ENCODE measurements at regions not wholly inside any gene's neighbourhood (a gene's known extent, or its start where the extent isn't known, plus 50 kb on each side); places are given as distances from the start of the nearest gene placed in this dataset.
"Not testable (repeated sequence)": the region's sequence is repeated elsewhere in the genome, so short reads cannot be mapped to it uniquely, and the experiment has no call there.

DNA sequence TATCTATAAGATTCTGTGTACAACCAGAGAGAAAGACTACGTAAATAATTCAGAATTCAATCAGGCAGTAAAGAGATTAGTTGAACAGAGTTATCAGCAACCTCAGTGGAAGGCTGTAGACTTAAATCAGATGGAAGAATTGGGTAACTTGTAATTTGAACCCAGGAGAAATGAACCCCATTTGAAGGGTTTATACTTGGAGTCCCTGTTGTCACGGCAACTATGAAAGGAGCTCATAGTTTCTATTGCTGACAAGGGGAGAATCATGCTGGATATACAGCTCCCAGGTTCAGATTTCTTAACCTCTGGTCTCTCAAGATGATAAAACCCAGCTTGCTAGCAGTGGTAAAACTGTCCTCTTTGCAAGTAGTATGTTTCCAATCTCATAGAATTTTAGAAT, 54.4 kb upstream of the BMP4 start:
- Mint-ChIP-seq H3K27me3 (peaks cover 10% of the 10 kb centered on the region), H3K27ac (no peak overlapping the region)
- no peak for DNase-seq (ENCODE audit: extremely low spot score, unreplicated experiment)

GRCh38 chr14:54023027-54023426, 66.4 kb upstream of the BMP4 start:
- Mint-ChIP-seq H3K4me1 (ENCODE audit: unreplicated experiment) (no peaks in the 10 kb centered on the region), H3K9me3 (peaks cover 17% of the 10 kb centered on the region), H3K4me3 (no peak overlapping the region), H3K27me3 (no peaks in the 10 kb centered on the region), H3K36me3 (no peaks in the 10 kb centered on the region), H3K27ac (no peak overlapping the region)
- TF ChIP-seq, protein P1, sequence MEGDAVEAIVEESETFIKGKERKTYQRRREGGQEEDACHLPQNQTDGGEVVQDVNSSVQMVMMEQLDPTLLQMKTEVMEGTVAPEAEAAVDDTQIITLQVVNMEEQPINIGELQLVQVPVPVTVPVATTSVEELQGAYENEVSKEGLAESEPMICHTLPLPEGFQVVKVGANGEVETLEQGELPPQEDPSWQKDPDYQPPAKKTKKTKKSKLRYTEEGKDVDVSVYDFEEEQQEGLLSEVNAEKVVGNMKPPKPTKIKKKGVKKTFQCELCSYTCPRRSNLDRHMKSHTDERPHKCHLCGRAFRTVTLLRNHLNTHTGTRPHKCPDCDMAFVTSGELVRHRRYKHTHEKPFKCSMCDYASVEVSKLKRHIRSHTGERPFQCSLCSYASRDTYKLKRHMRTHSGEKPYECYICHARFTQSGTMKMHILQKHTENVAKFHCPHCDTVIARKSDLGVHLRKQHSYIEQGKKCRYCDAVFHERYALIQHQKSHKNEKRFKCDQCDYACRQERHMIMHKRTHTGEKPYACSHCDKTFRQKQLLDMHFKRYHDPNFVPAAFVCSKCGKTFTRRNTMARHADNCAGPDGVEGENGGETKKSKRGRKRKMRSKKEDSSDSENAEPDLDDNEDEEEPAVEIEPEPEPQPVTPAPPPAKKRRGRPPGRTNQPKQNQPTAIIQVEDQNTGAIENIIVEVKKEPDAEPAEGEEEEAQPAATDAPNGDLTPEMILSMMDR (conservative IDR thresholded peaks at IDR 0.05) = no peak
- no peak for DNase-seq (ENCODE audit: extremely low spot score, unreplicated experiment)

More for the DNA sequence above, 54.4 kb upstream of the BMP4 start:
- peaks cover 4% of the 10 kb centered on the region for H3K4me1 Mint-ChIP-seq (ENCODE audit: unreplicated experiment)
- no peaks in the 10 kb centered on the region for H3K9me3 Mint-ChIP-seq
- TF ChIP-seq, protein P1 (conservative IDR thresholded peaks at IDR 0.05) = no peak
- no peaks in the 10 kb centered on the region for H3K36me3 Mint-ChIP-seq
- H3K4me3 Mint-ChIP-seq = no peak overlapping the region

- TF ChIP-seq, protein P1 (conservative IDR thresholded peaks at IDR 0.05) = peak; percentile 57
- Mint-ChIP-seq H3K27ac (no peak overlapping the region), H3K9me3 (peaks cover 5% of the 10 kb centered on the region), H3K36me3 (no peaks in the 10 kb centered on the region), H3K4me3 (no peak overlapping the region), H3K4me1 (ENCODE audit: unreplicated experiment) (no peaks in the 10 kb centered on the region), H3K27me3 (no peaks in the 10 kb centered on the region)
- DNase-seq (ENCODE audit: extremely low spot score, unreplicated experiment) = no peak
These were observed 69.0 kb upstream of the BMP4 start for GRCh38 chr14:54025661-54026060.

DNA sequence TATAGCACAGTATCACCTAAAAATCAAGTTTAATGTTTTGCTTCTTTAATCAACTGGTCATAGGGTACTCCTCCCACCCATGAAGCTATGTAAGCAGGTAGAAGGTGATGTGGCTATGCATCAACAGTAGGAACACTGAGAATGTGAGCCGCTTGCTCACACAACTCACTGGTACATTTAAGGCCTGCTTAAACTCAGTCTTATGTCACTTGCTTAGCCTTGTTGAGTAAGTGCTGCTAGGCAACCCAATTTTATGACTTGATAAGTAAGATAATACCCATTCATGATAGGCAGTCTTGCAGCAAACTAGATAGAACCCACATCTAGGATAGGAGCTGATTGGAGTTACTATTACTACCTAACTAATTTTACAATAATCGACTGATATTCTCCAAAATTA, 70.0 kb upstream of the BMP4 start:
- Mint-ChIP-seq H3K27me3 (no peaks in the 10 kb centered on the region), H3K9me3 (peaks cover 5% of the 10 kb centered on the region), H3K4me1 (ENCODE audit: unreplicated experiment) (no peaks in the 10 kb centered on the region), H3K27ac (no peak overlapping the region), H3K4me3 (no peak overlapping the region), H3K36me3 (no peaks in the 10 kb centered on the region)
- TF ChIP-seq, protein P1 (conservative IDR thresholded peaks at IDR 0.05) = no peak
- DNase-seq (ENCODE audit: extremely low spot score, unreplicated experiment) = no peak

DNA sequence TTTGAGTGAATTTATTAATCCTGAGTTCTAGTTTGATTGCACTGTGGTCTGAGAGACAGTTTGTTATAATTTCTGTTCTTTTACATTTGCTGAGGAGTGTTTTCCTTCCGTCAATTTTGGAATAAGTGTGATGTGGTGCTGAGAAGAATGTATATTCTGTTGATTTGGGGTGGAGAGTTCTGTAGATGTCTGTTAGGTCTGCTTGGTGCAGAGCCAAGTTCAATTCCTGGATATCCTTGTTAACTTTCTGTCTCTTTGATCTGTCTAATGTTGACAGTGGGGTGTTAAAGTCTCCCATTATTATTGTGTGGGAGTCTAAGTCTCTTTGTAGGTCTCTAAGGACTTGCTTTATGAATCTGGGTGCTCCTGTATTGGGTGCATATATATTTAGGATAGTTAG, 74.4 kb upstream of the BMP4 start:
- H3K27me3 Mint-ChIP-seq; H3K4me1 Mint-ChIP-seq (ENCODE audit: unreplicated experiment); H3K27ac Mint-ChIP-seq; H3K36me3 Mint-ChIP-seq; H3K4me3 Mint-ChIP-seq; DNase-seq (ENCODE audit: extremely low spot score, unreplicated experiment): not testable (repeated sequence)
- peaks cover 13% of the 10 kb centered on the region for H3K9me3 Mint-ChIP-seq

- not testable (repeated sequence) for H3K36me3 Mint-ChIP-seq; H3K4me3 Mint-ChIP-seq; H3K4me1 Mint-ChIP-seq (ENCODE audit: unreplicated experiment); DNase-seq (ENCODE audit: extremely low spot score, unreplicated experiment); H3K27ac Mint-ChIP-seq; H3K27me3 Mint-ChIP-seq
- peaks cover 13% of the 10 kb centered on the region for H3K9me3 Mint-ChIP-seq
These were observed 76.7 kb upstream of the BMP4 start for GRCh38 chr14:54033285-54033684.

- H3K9me3 Mint-ChIP-seq = peaks cover 13% of the 10 kb centered on the region
- H3K36me3 Mint-ChIP-seq = no peaks in the 10 kb centered on the region
- no peaks in the 10 kb centered on the region for H3K27me3 Mint-ChIP-seq
- no peaks in the 10 kb centered on the region for H3K4me1 Mint-ChIP-seq (ENCODE audit: unreplicated experiment)
- no peak overlapping the region for H3K27ac Mint-ChIP-seq
- DNase-seq (ENCODE audit: extremely low spot score, unreplicated experiment) = no peak
- H3K4me3 Mint-ChIP-seq = no peak overlapping the region
- TF ChIP-seq, protein P1 (conservative IDR thresholded peaks at IDR 0.05) = no peak
These were observed 82.1 kb upstream of the BMP4 start for GRCh38 chr14:54038724-54039123.
